Sigmoid colon (tissue), 6 donors: ENCODE measurements at regions not wholly inside any gene's neighbourhood (a gene's known extent, or its start where the extent isn't known, plus 50 kb on each side); places are given as distances from the start of the nearest gene placed in this dataset.
"Not testable (repeated sequence)": the region's sequence is repeated elsewhere in the genome, so short reads cannot be mapped to it uniquely, and the experiment has no call there.

Experiments
- DNase-seq: peaks from one replicate; pipeline ENCODE4 v3.0.0-alpha.2; 2019
- H3K27ac ChIP-seq, 4 donors: fragments of 200-600 bp; sonication (generic); one replicate each; pipeline ENCODE4 v1.5.1; 2016 to 2019; ENCODE audit warnings: mild to moderate bottlenecking in 1 of 4
- H3K27me3 ChIP-seq, 3 donors: fragments of 200-600 bp; sonication (generic); one replicate each; pipeline ENCODE4 v1.5.1; 2019; ENCODE audit warnings: mild to moderate bottlenecking in 1 of 3
- H3K36me3 ChIP-seq, 4 donors: fragments of 200-600 bp; sonication (generic); one replicate each; pipeline ENCODE4 v1.5.1; 2016 to 2019
- H3K4me1 ChIP-seq, 4 donors: fragments of 200-600 bp; sonication (generic); one replicate each; pipeline ENCODE4 v1.5.1; 2017 to 2019
- H3K4me3 ChIP-seq, 4 donors: fragments of 200-600 bp; sonication (generic); one replicate each; pipeline ENCODE4 v1.5.1; 2017 to 2019; ENCODE audit warnings: mild to moderate bottlenecking in 2 of 4, moderate library complexity in 1 of 4
- H3K9me3 ChIP-seq, 4 donors: fragments of 200-600 bp in 3 of 4; sonication (generic) in 3 of 4; one replicate each; pipeline versions ENCODE4 v1.5.1 to v1.6.1; 2013 to 2019
- CTCF ChIP-seq, 4 experiments: fragments of 450-650 bp in 3 of 4; fragments of 200-600 bp in 1 of 4; IDR thresholded peaks; one replicate each; pipeline ENCODE4 v1.5.1; 2016 to 2019; ENCODE audit warnings: antibody characterized with exemption in 4 of 4, mild to moderate bottlenecking in 3 of 4, moderate library complexity in 2 of 4
- EP300 ChIP-seq, 4 donors: sonication (generic); formaldehyde crosslinking; IDR thresholded peaks; one replicate each; pipeline ENCODE4 v1.6.1; 2017; ENCODE audit warnings: antibody characterized with exemption in 4 of 4
- POLR2A ChIP-seq, 2 donors: fragments of 450-650 bp; IDR thresholded peaks; one replicate each; pipeline ENCODE4 v1.6.1; 2016; ENCODE audit warnings: antibody characterized with exemption in 2 of 2, mild to moderate bottlenecking in 2 of 2, moderate library complexity in 2 of 2
- POLR2AphosphoS5 ChIP-seq, 4 donors: sonication (generic); formaldehyde crosslinking; IDR thresholded peaks; one replicate each; pipeline ENCODE4 v1.6.1; 2017; ENCODE audit warnings: antibody characterized with exemption in 4 of 4
- WGBS, 2 donors: extraction: QIAGEN DNeasy Blood & Tissue Kit; methylation state at CpG; one replicate each; pipeline ENCODE4 v1.1.7; 2013; 5-methylcytosine and 5-hydroxymethylcytosine counted together
- intact Hi-C: fragments of 100-400 bp; cut with DNase I; formaldehyde crosslinking; loops from one replicate; pipeline ENCODE4 v1.15.1; 2023
- donor health status: healthy with polysubstance abuse.
- donor health status: healthy.

DNA sequence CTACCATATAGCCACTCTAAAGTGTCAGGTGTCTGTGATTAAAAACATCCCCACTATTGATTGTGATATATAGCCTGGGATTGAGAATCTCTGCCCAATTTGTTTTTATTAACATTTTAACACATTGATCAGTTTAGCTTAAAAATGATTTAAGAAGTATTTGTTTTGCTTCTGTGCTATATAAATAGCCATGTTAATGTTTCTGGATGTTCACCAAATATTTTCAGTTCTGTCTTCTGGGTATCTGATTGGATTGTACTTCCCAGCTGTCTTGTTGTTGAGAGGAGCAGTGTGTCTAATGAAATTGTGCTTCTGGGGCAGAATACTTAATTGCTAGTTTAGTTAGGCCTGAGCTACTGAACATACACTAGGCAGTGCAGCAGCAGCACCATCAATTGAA is 126.6 kb upstream of the TUSC1 start:
- Histone ChIP-seq H3K27ac (no peak overlapping the region), H3K4me1 (no peaks in the 10 kb centered on the region), H3K9me3 (no peaks in the 10 kb centered on the region), H3K27me3 (no peaks in the 10 kb centered on the region), H3K4me3 (no peak overlapping the region), H3K36me3 (no peaks in the 10 kb centered on the region)
- intact Hi-C loops, result no loop called here
- DNase-seq, result no peak
- TF ChIP-seq POLR2A (IDR thresholded peaks at IDR 0.05), result no peak

GRCh38 chr9:25801989-25802388 is 123.7 kb upstream of the TUSC1 start:
- H3K27me3 ChIP-seq, H3K36me3 ChIP-seq, H3K4me3 ChIP-seq, H3K27ac ChIP-seq, H3K9me3 ChIP-seq, intact Hi-C loops, DNase-seq, H3K4me1 ChIP-seq: not testable (repeated sequence)
- WGBS, 2 donors, result 91 to 95% methylated on average over 3 of the region's 3 CpGs

DNA sequence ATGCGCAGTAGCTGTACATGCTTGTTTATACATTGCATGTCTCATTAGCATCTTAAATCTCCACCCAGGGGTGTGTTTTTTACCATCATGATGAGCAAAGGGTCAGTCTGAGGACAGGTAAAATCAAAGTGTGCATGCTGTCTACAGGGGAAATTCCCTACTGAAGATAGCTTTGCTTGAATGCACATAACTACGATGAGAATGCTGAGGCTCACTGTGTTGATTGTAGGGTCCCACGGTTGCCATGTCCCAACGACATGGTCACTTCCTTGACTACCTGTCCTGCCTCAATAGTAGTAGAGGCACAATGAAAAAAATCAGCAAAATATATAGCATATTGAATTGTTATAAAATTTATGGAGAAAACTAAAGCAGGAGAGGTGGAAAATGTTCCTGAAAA is 95.6 kb upstream of the TUSC1 start:
- no peak for DNase-seq
- 86 to 94% methylated on average over 4 of the region's 4 CpGs for WGBS, 2 donors
- Histone ChIP-seq H3K4me3 (no peak overlapping the region), H3K36me3 (no peaks in the 10 kb centered on the region), H3K4me1 (no peaks in the 10 kb centered on the region), H3K27ac (no peak overlapping the region), H3K9me3 (no peaks in the 10 kb centered on the region), H3K27me3 (no peaks in the 10 kb centered on the region)
- TF ChIP-seq EP300 (IDR thresholded peaks at IDR 0.05) (no peak), POLR2A (IDR thresholded peaks at IDR 0.05) (no peak), CTCF (IDR thresholded peaks at IDR 0.05) (no peak), POLR2AphosphoS5 (IDR thresholded peaks at IDR 0.05) (no peak)
- intact Hi-C loops, result no loop called here

GRCh38 chr9:25755951-25756350 is 77.7 kb upstream of the TUSC1 start:
- Histone ChIP-seq H3K9me3 (no peaks in the 10 kb centered on the region), H3K36me3 (no peaks in the 10 kb centered on the region), H3K4me3 (no peak overlapping the region), H3K4me1 (no peaks in the 10 kb centered on the region), H3K27ac (no peak overlapping the region), H3K27me3 (no peaks in the 10 kb centered on the region)
- intact Hi-C loops, result no loop called here
- TF ChIP-seq EP300 (IDR thresholded peaks at IDR 0.05) (no peak), POLR2AphosphoS5 (IDR thresholded peaks at IDR 0.05) (no peak), POLR2A (IDR thresholded peaks at IDR 0.05) (no peak), CTCF (IDR thresholded peaks at IDR 0.05) (no peak)
- WGBS, 2 donors, result 82 to 84% methylated on average over 1 of the region's 1 CpG
- no peak for DNase-seq

GRCh38 chr9:25752398-25752797 is 74.2 kb upstream of the TUSC1 start:
- TF ChIP-seq POLR2A (IDR thresholded peaks at IDR 0.05) (no peak), EP300 (IDR thresholded peaks at IDR 0.05) (no peak), CTCF (IDR thresholded peaks at IDR 0.05) (no peak), POLR2AphosphoS5 (IDR thresholded peaks at IDR 0.05) (no peak)
- Histone ChIP-seq H3K4me3 (no peak overlapping the region), H3K27me3 (no peaks in the 10 kb centered on the region), H3K36me3 (no peaks in the 10 kb centered on the region), H3K4me1 (no peaks in the 10 kb centered on the region), H3K27ac (no peak overlapping the region), H3K9me3 (no peaks in the 10 kb centered on the region)
- intact Hi-C loops, result no loop called here
- no peak for DNase-seq
- 75 to 78% methylated on average over 5 of the region's 5 CpGs for WGBS, 2 donors

DNA sequence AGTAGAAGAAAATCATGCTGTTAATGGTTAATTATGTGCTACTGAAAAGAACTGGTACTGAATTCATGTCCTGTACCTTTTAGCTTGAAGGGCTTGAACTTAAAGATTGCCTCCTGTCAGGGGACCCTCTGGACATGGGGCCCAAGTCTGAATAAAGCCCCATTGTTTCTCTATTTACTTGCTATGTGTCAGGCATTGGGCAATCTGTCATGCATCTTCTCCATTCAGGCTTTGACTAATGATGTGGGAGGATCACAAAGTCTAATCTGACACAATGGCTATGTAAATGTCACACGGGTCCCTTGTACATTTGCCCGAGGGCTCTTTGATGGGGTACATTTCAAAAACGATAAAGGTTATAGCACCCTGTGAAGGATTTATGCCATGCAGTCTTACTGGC is 64.0 kb upstream of the TUSC1 start:
- Histone ChIP-seq H3K27ac (no peak overlapping the region), H3K4me1 (no peaks in the 10 kb centered on the region), H3K9me3 (no peaks in the 10 kb centered on the region), H3K4me3 (no peak overlapping the region), H3K36me3 (no peaks in the 10 kb centered on the region), H3K27me3 (no peaks in the 10 kb centered on the region)
- WGBS, 2 donors, result 39 to 75% methylated on average over 3 of the region's 3 CpGs
- no peak for TF ChIP-seq POLR2A (IDR thresholded peaks at IDR 0.05)
- intact Hi-C loops, result no loop called here
- DNase-seq, result no peak
